ENCODE measurements at regions not wholly inside any gene's neighbourhood (a gene's known extent, or its start where the extent isn't known, plus 50 kb on each side); places are given as distances from the start of the nearest gene placed in this dataset.

- TF ChIP-seq CTCF (IDR thresholded peaks at IDR 0.05) (no peak), EZH2phosphoT487 (IDR thresholded peaks at IDR 0.05) (no peak)
Observed at GRCh38 chr2:240230291-240230931, 90.0 kb upstream of the OTOS start.
